ENCODE measurements at regions not wholly inside any gene's neighbourhood (a gene's known extent, or its start where the extent isn't known, plus 50 kb on each side); places are given as distances from the start of the nearest gene placed in this dataset.

GRCh38 chr2:8202132-8202531 lies 479.7 kb upstream of the ID2 start:
- TF ChIP-seq EZH2 (IDR thresholded peaks at IDR 0.05; ENCODE audit: insufficient read depth, poor library complexity, severe bottlenecking) (no peak), EZH2phosphoT487 (IDR thresholded peaks at IDR 0.05; ENCODE audit: insufficient read depth, low read depth) (no peak)

Data from GM23248 (cell line).